ENCODE measurements at regions not wholly inside any gene's neighbourhood (a gene's known extent, or its start where the extent isn't known, plus 50 kb on each side); places are given as distances from the start of the nearest gene placed in this dataset.

DNA sequence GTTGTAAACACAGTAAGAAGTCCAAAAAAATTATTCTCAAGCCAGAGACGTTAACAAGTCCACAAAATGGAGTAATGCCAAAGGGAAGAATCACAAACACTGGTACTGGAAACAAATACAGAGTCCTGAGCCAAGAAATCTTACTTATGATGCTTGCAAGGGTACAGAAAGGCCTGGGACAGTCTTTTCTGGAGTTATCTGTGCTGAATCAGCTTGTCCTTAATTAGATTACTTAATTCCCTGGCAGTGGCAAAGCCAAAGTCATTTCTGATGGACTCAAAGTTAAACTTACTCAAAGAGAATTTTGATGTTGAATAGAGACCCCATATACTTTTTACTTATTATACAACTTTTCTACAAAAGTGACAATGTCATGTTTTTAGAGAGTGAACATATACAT is 610.5 kb upstream of the ITGA1 start:
- H3K4me1 ChIP-seq (replicated peaks), result no peaks in the 10 kb centered on the region
- no peak overlapping the region for H3K27ac ChIP-seq
- H3K27me3 ChIP-seq (replicated peaks), result no peaks in the 10 kb centered on the region
- no peaks in the 10 kb centered on the region for H3K36me3 ChIP-seq
- no peak for DNase-seq (ENCODE audit: low read depth in 1 of 2, low spot score in 2 of 2)
- no peak overlapping the region for H3K4me3 ChIP-seq
- H3K9me3 ChIP-seq (replicated peaks), result no peaks in the 10 kb centered on the region

GRCh38 chr5:52181403-52181802 is 606.3 kb upstream of the ITGA1 start:
- H3K9me3 ChIP-seq (replicated peaks), result no peaks in the 10 kb centered on the region
- H3K36me3 ChIP-seq, result no peaks in the 10 kb centered on the region
- no peaks in the 10 kb centered on the region for H3K4me1 ChIP-seq (replicated peaks)
- no peaks in the 10 kb centered on the region for H3K27me3 ChIP-seq (replicated peaks)
- no peak overlapping the region for H3K27ac ChIP-seq
- DNase-seq (ENCODE audit: low read depth in 1 of 2, low spot score in 2 of 2), result no peak
- no peak overlapping the region for H3K4me3 ChIP-seq

DNA sequence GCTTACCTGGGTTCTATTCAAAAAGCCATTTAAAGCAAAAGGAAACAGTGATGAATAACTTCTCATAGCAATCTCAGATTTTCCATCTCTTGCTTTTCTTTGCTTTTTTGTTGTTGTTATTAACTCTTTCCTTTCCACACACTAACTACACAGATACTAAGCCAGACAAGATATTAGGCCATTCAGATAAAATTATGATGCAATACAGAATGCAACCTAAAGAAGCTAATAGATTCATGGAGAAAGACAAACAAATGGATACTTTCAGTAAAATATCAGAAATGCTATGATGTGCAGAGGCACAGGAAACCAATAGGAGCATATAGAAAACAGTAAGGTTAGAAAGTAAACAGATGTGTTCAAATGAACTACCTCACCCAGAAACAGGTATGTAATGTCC is 597.0 kb upstream of the ITGA1 start:
- H3K9me3 ChIP-seq (replicated peaks), result no peaks in the 10 kb centered on the region
- no peaks in the 10 kb centered on the region for H3K36me3 ChIP-seq
- no peak overlapping the region for H3K27ac ChIP-seq
- no peak for DNase-seq (ENCODE audit: low read depth in 1 of 2, low spot score in 2 of 2)
- no peaks in the 10 kb centered on the region for H3K4me1 ChIP-seq (replicated peaks)
- H3K27me3 ChIP-seq (replicated peaks), result no peaks in the 10 kb centered on the region
- H3K4me3 ChIP-seq, result no peak overlapping the region

DNA sequence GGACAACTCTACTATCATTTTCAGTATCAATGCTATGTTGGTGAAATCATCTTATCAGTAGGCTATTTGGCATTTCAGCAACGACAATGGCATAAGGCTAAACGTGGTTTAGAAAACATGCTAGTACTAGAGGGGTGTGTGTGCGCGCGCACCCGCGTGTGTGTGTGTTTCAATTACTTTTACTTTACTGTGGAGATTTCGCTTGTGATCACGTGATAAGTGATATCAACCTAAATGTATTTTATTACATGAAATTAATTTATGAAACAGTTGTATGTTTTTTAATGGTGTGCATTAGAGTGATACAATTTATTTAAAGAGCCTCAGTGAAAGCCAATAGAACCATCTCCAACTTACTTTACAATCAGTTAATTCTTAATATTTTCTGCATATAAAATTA is 587.9 kb upstream of the ITGA1 start:
- no peak overlapping the region for H3K4me3 ChIP-seq
- no peaks in the 10 kb centered on the region for H3K36me3 ChIP-seq
- no peaks in the 10 kb centered on the region for H3K9me3 ChIP-seq (replicated peaks)
- no peak overlapping the region for H3K27ac ChIP-seq
- H3K4me1 ChIP-seq (replicated peaks), result no peaks in the 10 kb centered on the region
- DNase-seq (ENCODE audit: low read depth in 1 of 2, low spot score in 2 of 2), result no peak
- H3K27me3 ChIP-seq (replicated peaks), result no peaks in the 10 kb centered on the region

- H3K27ac ChIP-seq, result no peak overlapping the region
- H3K9me3 ChIP-seq (replicated peaks), result no peaks in the 10 kb centered on the region
- H3K27me3 ChIP-seq (replicated peaks), result no peaks in the 10 kb centered on the region
- no peaks in the 10 kb centered on the region for H3K36me3 ChIP-seq
- no peak overlapping the region for H3K4me3 ChIP-seq
- DNase-seq (ENCODE audit: low read depth in 1 of 2, low spot score in 2 of 2), result no peak
- no peaks in the 10 kb centered on the region for H3K4me1 ChIP-seq (replicated peaks)
These were observed 585.5 kb upstream of the ITGA1 start for GRCh38 chr5:52202256-52202655.

DNA sequence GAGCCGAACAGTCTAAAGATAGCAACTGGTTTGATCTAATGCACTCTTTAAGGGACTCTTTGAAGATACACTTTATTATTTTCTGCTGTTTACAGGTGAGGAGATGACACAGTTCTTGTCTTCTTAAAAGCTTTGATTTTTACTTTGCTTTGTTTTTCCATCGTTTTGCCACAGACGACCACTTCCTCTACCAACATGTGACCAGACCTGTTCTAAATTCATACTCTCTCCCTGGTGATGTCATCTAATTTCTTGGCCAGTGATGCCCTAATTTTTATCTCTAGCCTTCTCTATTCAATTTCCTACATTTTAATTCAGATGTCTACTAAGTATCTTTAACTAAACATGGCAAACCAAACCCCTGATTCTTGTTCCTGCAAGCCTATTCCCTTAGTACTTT is 583.4 kb upstream of the ITGA1 start:
- Histone ChIP-seq H3K27me3 (replicated peaks) (no peaks in the 10 kb centered on the region), H3K9me3 (replicated peaks) (no peaks in the 10 kb centered on the region), H3K4me1 (replicated peaks) (no peaks in the 10 kb centered on the region), H3K4me3 (no peak overlapping the region), H3K27ac (no peak overlapping the region), H3K36me3 (no peaks in the 10 kb centered on the region)
- DNase-seq (ENCODE audit: low read depth in 1 of 2, low spot score in 2 of 2), result no peak
